Activated CD4-positive, alpha-beta T cell treated with anti-CD3 and anti-CD28 coated beads for 36 hours (primary cell): ENCODE measurements at regions not wholly inside any gene's neighbourhood (a gene's known extent, or its start where the extent isn't known, plus 50 kb on each side); places are given as distances from the start of the nearest gene placed in this dataset.

Source experiments
- ATAC-seq: fragments of 200-7000 bp; cut with Tn5 transposase; one replicate; pipeline ENCODE4 v1.10.0; 2021; ENCODE audit warnings: mild to moderate bottlenecking, moderate library complexity
- CTCF ChIA-PET: fragments of 350-600 bp; sonication (Branson Sonifier 250); formaldehyde crosslinking; loops from one replicate; lab custom pipeline; 2021; ENCODE audit warnings: antibody characterized with exemption; lab: Charles Lee
- POLR2A ChIA-PET: fragments of 350-600 bp; sonication (Branson Sonifier 250); formaldehyde crosslinking; loops from one replicate; lab custom pipeline; 2021; ENCODE audit warnings: antibody characterized with exemption, inconsistent platforms; lab: Charles Lee
- DNase-seq: peaks from one replicate; pipeline ENCODE4 v3.0.0-alpha.2; 2020
- H3K27ac Mint-ChIP-seq: one replicate; pipeline ENCODE4 v1.8.0; 2021; ENCODE audit warnings: mixed read lengths
- H3K27me3 Mint-ChIP-seq: one replicate; pipeline ENCODE4 v1.8.0; 2021; ENCODE audit warnings: mixed read lengths
- H3K36me3 Mint-ChIP-seq: one replicate; pipeline ENCODE4 v1.8.0; 2021; ENCODE audit warnings: low read depth, mixed read lengths
- H3K4me1 Mint-ChIP-seq: one replicate; pipeline ENCODE4 v1.8.0; 2021; ENCODE audit warnings: mixed read lengths
- H3K4me3 Mint-ChIP-seq: one replicate; pipeline ENCODE4 v1.8.0; 2021; ENCODE audit warnings: mild to moderate bottlenecking, moderate library complexity, mixed read lengths
- H3K9me3 Mint-ChIP-seq: one replicate; pipeline ENCODE4 v1.8.0; 2021; ENCODE audit warnings: low read depth, mixed read lengths
- intact Hi-C, 2 experiments: fragments of 100-400 bp; cut with DNase I in 1 of 2; cut with micrococcal nuclease in 1 of 2; formaldehyde crosslinking; loops; one replicate each; pipeline versions ENCODE4 v1.14.2 to v1.15.1; 2022 to 2024; cut with DNase I, micrococcal nuclease

GRCh38 chr7:131104596-131105293, 222.9 kb upstream of the MKLN1 start:
- intact Hi-C loops: loop anchor here (5.0 to 10.0 kb wide), 11 partner anchors 92 to 1880 kb away; partner anchors contain the start of genes AHCYL2 (in 1 of the 2), NRF1 (in 1 of the 2) and UBE2H (in 1 of the 2)
- ATAC-seq (no peak), DNase-seq (no peak)
- H3K9me3 Mint-ChIP-seq: no peaks in the 10 kb centered on the region
- ChIA-PET CTCF (interaction anchor here (0.7 to 2.3 kb wide), 8 partner anchors 9 to 349 kb away, joined by 3 to 7 read pairs (median 4); no protein-coding TSS in a partner anchor), POLR2A (interaction anchor here (0.5 to 3.0 kb wide), 6 partner anchors 9 to 166 kb away, joined by 3 to 9 read pairs (median 4); no protein-coding TSS in a partner anchor)
- H3K27ac Mint-ChIP-seq: peak overlapping the region; percentile 75
- peak overlapping the region; percentile 74 for H3K4me3 Mint-ChIP-seq
- H3K36me3 Mint-ChIP-seq: peaks cover 31% of the 10 kb centered on the region
- H3K27me3 Mint-ChIP-seq: no peaks in the 10 kb centered on the region
- peaks cover 66% of the 10 kb centered on the region for H3K4me1 Mint-ChIP-seq

GRCh38 chr7:131105294-131105798, 222.3 kb upstream of the MKLN1 start:
- Mint-ChIP-seq H3K4me3 (peak overlapping the region; percentile 74), H3K27me3 (no peaks in the 10 kb centered on the region), H3K36me3 (peaks cover 30% of the 10 kb centered on the region), H3K9me3 (no peaks in the 10 kb centered on the region), H3K4me1 (peaks cover 64% of the 10 kb centered on the region), H3K27ac (peak overlapping the region; percentile 75)
- ChIA-PET CTCF (interaction anchor here (0.6 to 2.3 kb wide), 7 partner anchors 9 to 337 kb away, joined by 3 to 7 read pairs (median 4); no protein-coding TSS in a partner anchor), POLR2A (interaction anchor here (0.5 to 3.0 kb wide), 8 partner anchors 8 to 192 kb away, joined by 3 to 12 read pairs (median 4); no protein-coding TSS in a partner anchor)
- intact Hi-C loops: loop anchor here (5.0 to 10.0 kb wide), 11 partner anchors 93 to 1881 kb away; partner anchors contain the start of genes AHCYL2 (in 1 of the 2), NRF1 (in 1 of the 2) and UBE2H (in 1 of the 2)
- no peak for DNase-seq
- ATAC-seq: peak; percentile 3

- POLR2A ChIA-PET: interaction anchor here (0.5 to 3.0 kb wide), 10 partner anchors 8 to 286 kb away, joined by 3 to 12 read pairs (median 4); no protein-coding TSS in a partner anchor
- Mint-ChIP-seq H3K36me3 (peaks cover 24% of the 10 kb centered on the region), H3K27me3 (no peaks in the 10 kb centered on the region), H3K9me3 (no peaks in the 10 kb centered on the region), H3K4me3 (peak overlapping the region; percentile 95), H3K27ac (peak overlapping the region; percentile 97), H3K4me1 (peaks cover 64% of the 10 kb centered on the region)
- CTCF ChIA-PET: interaction anchor here (0.6 to 2.3 kb wide), 9 partner anchors 13 to 337 kb away, joined by 3 to 6 read pairs (median 4); no protein-coding TSS in a partner anchor
- intact Hi-C loops: loop anchor here (1.0 to 10.0 kb wide), 14 partner anchors 37 to 1881 kb away; partner anchors contain the start of genes AHCYL2 (in 1 of the 2), MKLN1 (in 1 of the 2), NRF1 (in 1 of the 2) and UBE2H (in 1 of the 2)
- peak; percentile 50 for ATAC-seq
- DNase-seq: peak; percentile 89
These were observed 221.6 kb upstream of the MKLN1 start for GRCh38 chr7:131105799-131106680.

GRCh38 chr7:131106681-131107336, 220.9 kb upstream of the MKLN1 start:
- Mint-ChIP-seq H3K27me3 (no peaks in the 10 kb centered on the region), H3K4me1 (peaks cover 67% of the 10 kb centered on the region), H3K36me3 (peaks cover 22% of the 10 kb centered on the region), H3K27ac (peak overlapping the region; percentile 97), H3K9me3 (no peaks in the 10 kb centered on the region), H3K4me3 (peak overlapping the region; percentile 95)
- POLR2A ChIA-PET: interaction anchor here (0.6 to 3.0 kb wide), 11 partner anchors 9 to 285 kb away, joined by 3 to 12 read pairs (median 4); no protein-coding TSS in a partner anchor
- intact Hi-C loops: loop anchor here (1.0 to 10.0 kb wide), 14 partner anchors 38 to 1882 kb away; partner anchors contain the start of genes AHCYL2 (in 1 of the 2), MKLN1 (in 1 of the 2), NRF1 (in 1 of the 2) and UBE2H (in 1 of the 2)
- peak; percentile 63 for DNase-seq
- peak; percentile 16 for ATAC-seq
- CTCF ChIA-PET: interaction anchor here (0.7 to 1.4 kb wide), 6 partner anchors 14 to 146 kb away, joined by 3 to 5 read pairs (median 4); no protein-coding TSS in a partner anchor

GRCh38 chr7:131107337-131108211, 220.1 kb upstream of the MKLN1 start:
- Mint-ChIP-seq H3K9me3 (no peaks in the 10 kb centered on the region), H3K4me1 (peaks cover 66% of the 10 kb centered on the region), H3K27me3 (no peaks in the 10 kb centered on the region), H3K36me3 (peaks cover 15% of the 10 kb centered on the region), H3K4me3 (peak overlapping the region; percentile 95), H3K27ac (peak overlapping the region; percentile 97)
- ChIA-PET POLR2A (interaction anchor here (0.6 to 2.6 kb wide), 4 partner anchors 10 to 148 kb away, joined by 3 to 10 read pairs (median 5); no protein-coding TSS in a partner anchor), CTCF (interaction anchor here (1.1 to 1.4 kb wide), 2 partner anchors 67 to 147 kb away, joined by 3 to 4 read pairs; no protein-coding TSS in a partner anchor)
- DNase-seq (peak; percentile 83), ATAC-seq (peak; percentile 47)
- intact Hi-C loops: loop anchor here (1.0 to 10.0 kb wide), 20 partner anchors 39 to 1883 kb away; partner anchors contain the start of genes AHCYL2 (in 1 of the 2), MKLN1 (in 1 of the 2), NRF1 (in 1 of the 2) and UBE2H (in 1 of the 2)

- no peaks in the 10 kb centered on the region for H3K27me3 Mint-ChIP-seq
- ChIA-PET CTCF (interaction anchor here (0.5 to 2.1 kb wide), 6 partner anchors 11 to 203 kb away, joined by 3 to 12 read pairs (median 4); no protein-coding TSS in a partner anchor), POLR2A (interaction anchor here (1.0 to 2.6 kb wide), 6 partner anchors 11 to 220 kb away, joined by 3 to 10 read pairs (median 6); partner anchors contain the start of gene MKLN1)
- peaks cover 15% of the 10 kb centered on the region for H3K36me3 Mint-ChIP-seq
- peak overlapping the region; percentile 97 for H3K27ac Mint-ChIP-seq
- intact Hi-C loops: loop anchor here (1.0 to 10.0 kb wide), 19 partner anchors 40 to 1884 kb away; partner anchors contain the start of genes AHCYL2 (in 1 of the 2), MKLN1 (in 1 of the 2), NRF1 (in 1 of the 2) and UBE2H (in 1 of the 2)
- DNase-seq (peak; percentile 18), ATAC-seq (peak; percentile 11)
- H3K9me3 Mint-ChIP-seq: no peaks in the 10 kb centered on the region
- peaks cover 59% of the 10 kb centered on the region for H3K4me1 Mint-ChIP-seq
- peak overlapping the region; percentile 95 for H3K4me3 Mint-ChIP-seq
These were observed 219.3 kb upstream of the MKLN1 start for GRCh38 chr7:131108212-131108940.

- Mint-ChIP-seq H3K27me3 (no peaks in the 10 kb centered on the region), H3K27ac (peak overlapping the region; percentile 97), H3K36me3 (peaks cover 15% of the 10 kb centered on the region), H3K9me3 (no peaks in the 10 kb centered on the region), H3K4me3 (peak overlapping the region; percentile 95), H3K4me1 (peaks cover 51% of the 10 kb centered on the region)
- CTCF ChIA-PET: interaction anchor here (0.5 to 2.1 kb wide), 8 partner anchors 11 to 204 kb away, joined by 3 to 12 read pairs (median 4); no protein-coding TSS in a partner anchor
- DNase-seq: no peak
- ATAC-seq: no peak
- intact Hi-C loops: loop anchor here (2.0 to 10.0 kb wide), 14 partner anchors 40 to 1884 kb away; partner anchors contain the start of genes AHCYL2 (in 1 of the 2), MKLN1 (in 1 of the 2), NRF1 (in 1 of the 2) and UBE2H (in 1 of the 2)
- POLR2A ChIA-PET: interaction anchor here (0.7 to 2.6 kb wide), 12 partner anchors 12 to 1158 kb away, joined by 3 to 10 read pairs (median 5); partner anchors contain the start of gene MKLN1
These were observed 218.5 kb upstream of the MKLN1 start for GRCh38 chr7:131109011-131109758.
